Limb (tissue), 2 donors: ENCODE measurements at regions not wholly inside any gene's neighbourhood (a gene's known extent, or its start where the extent isn't known, plus 50 kb on each side); places are given as distances from the start of the nearest gene placed in this dataset.
A peak's percentile ranks its signal among the peaks of the same experiment; 100 is the strongest.

Experiments used
- DNase-seq, 2 donors: peaks; one replicate each; pipeline ENCODE4 v3.0.0-alpha.2; 2016; ENCODE audit errors: extremely low spot score in 2 of 2

- DNase-seq = peak; percentile 79 to 87
Observed at GRCh38 chr4:181143250-181143854, 1099.8 kb upstream of the TENM3 start.

GRCh38 chr4:181146051-181146450 is 1097.2 kb upstream of the TENM3 start:
- DNase-seq = no peak

GRCh38 chr4:181147416-181147951 is 1095.7 kb upstream of the TENM3 start:
- DNase-seq = no peak

- no peak for DNase-seq
Observed at GRCh38 chr4:181148470-181148869, 1094.7 kb upstream of the TENM3 start.

GRCh38 chr4:181150191-181150590 is 1093.0 kb upstream of the TENM3 start:
- no peak for DNase-seq

GRCh38 chr4:181151856-181152255 is 1091.3 kb upstream of the TENM3 start:
- no peak for DNase-seq

- no peak for DNase-seq
Observed at GRCh38 chr4:181157647-181158046, 1085.6 kb upstream of the TENM3 start.

- DNase-seq = no peak
Observed at GRCh38 chr4:181158971-181159370, 1084.2 kb upstream of the TENM3 start.

GRCh38 chr4:181161669-181162068 is 1081.5 kb upstream of the TENM3 start:
- no peak for DNase-seq

GRCh38 chr4:181162266-181162665 is 1080.9 kb upstream of the TENM3 start:
- DNase-seq = no peak

GRCh38 chr4:181162676-181163075 is 1080.5 kb upstream of the TENM3 start:
- peak in 1 of 2 donors; percentile 36 for DNase-seq

GRCh38 chr4:181166742-181167399 is 1076.3 kb upstream of the TENM3 start:
- no peak for DNase-seq

- DNase-seq = no peak
Observed at GRCh38 chr4:181168011-181168805, 1075.0 kb upstream of the TENM3 start.

GRCh38 chr4:181173046-181173445 is 1070.2 kb upstream of the TENM3 start:
- DNase-seq = no peak

GRCh38 chr4:181176306-181176705 is 1066.9 kb upstream of the TENM3 start:
- DNase-seq = no peak

- no peak for DNase-seq
Observed at GRCh38 chr4:181181331-181181730, 1061.9 kb upstream of the TENM3 start.

GRCh38 chr4:181189751-181190150 is 1053.5 kb upstream of the TENM3 start:
- no peak for DNase-seq

GRCh38 chr4:181193131-181193930 is 1049.9 kb upstream of the TENM3 start:
- DNase-seq = no peak

- DNase-seq = no peak
Observed at GRCh38 chr4:181194096-181194495, 1049.1 kb upstream of the TENM3 start.

- DNase-seq = no peak
Observed at GRCh38 chr4:181200076-181200475, 1043.1 kb upstream of the TENM3 start.

- no peak for DNase-seq
Observed at GRCh38 chr4:181202240-181202639, 1041.0 kb upstream of the TENM3 start.
